SJSA1 (cell line): ENCODE measurements at regions not wholly inside any gene's neighbourhood (a gene's known extent, or its start where the extent isn't known, plus 50 kb on each side); places are given as distances from the start of the nearest gene placed in this dataset.
"Not testable (repeated sequence)": the region's sequence is repeated elsewhere in the genome, so short reads cannot be mapped to it uniquely, and the experiment has no call there.

ENCODE experiments used
- DNase-seq, 2 experiments: peaks; one replicate each; pipeline ENCODE4 v3.0.0-alpha.2; 2015 to 2020; ENCODE audit warnings: low spot score in 2 of 2, low read depth in 1 of 2
- H3K27ac ChIP-seq: fragments of 250-450 bp; sonication (Bioruptor Pico); 2 replicates; pipeline ENCODE4 v1.5.1; 2020; ENCODE audit warnings: mild to moderate bottlenecking, moderate library complexity
- H3K27me3 ChIP-seq: fragments of 250-450 bp; sonication (Bioruptor Pico); replicated peaks from 2 replicates; pipeline ENCODE4 v1.5.1; 2020; ENCODE audit warnings: mild to moderate bottlenecking, moderate library complexity
- H3K36me3 ChIP-seq: fragments of 250-450 bp; sonication (Bioruptor Pico); 2 replicates; pipeline ENCODE4 v1.5.1; 2020; ENCODE audit warnings: mild to moderate bottlenecking
- H3K4me1 ChIP-seq: fragments of 250-450 bp; sonication (Bioruptor Pico); replicated peaks from 2 replicates; pipeline ENCODE4 v1.6.1; 2021; ENCODE audit warnings: mild to moderate bottlenecking
- H3K4me3 ChIP-seq: fragments of 250-450 bp; sonication (Bioruptor Pico); 2 replicates; pipeline ENCODE4 v1.5.1; 2020; ENCODE audit warnings: mild to moderate bottlenecking
- H3K9me3 ChIP-seq: fragments of 250-450 bp; sonication (Bioruptor Pico); replicated peaks from 2 replicates; pipeline ENCODE4 v1.5.1; 2020; ENCODE audit warnings: mild to moderate bottlenecking

- Histone ChIP-seq H3K27ac (0 out of 2 replicates have a peak overlapping the region, but pooled peaks have one; percentile 4), H3K9me3 (no peaks in the 10 kb centered on the region; the same call in 1 of the 2 replicates), H3K4me3 (no peak overlapping the region), H3K4me1 (peaks cover 11% of the 10 kb centered on the region), H3K27me3 (no peaks in the 10 kb centered on the region), H3K36me3 (no peaks in the 10 kb centered on the region)
- DNase-seq = peak in 1 of 2 experiments; percentile 41
These were observed 505.3 kb upstream of the JAG1 start for GRCh38 chr20:11178946-11179654.

- Histone ChIP-seq H3K27me3 (no peaks in the 10 kb centered on the region), H3K27ac (no peak overlapping the region), H3K4me1 (peaks cover 11% of the 10 kb centered on the region), H3K9me3 (no peaks in the 10 kb centered on the region; the same call in 1 of the 2 replicates), H3K4me3 (no peak overlapping the region), H3K36me3 (no peaks in the 10 kb centered on the region)
- no peak for DNase-seq
These were observed 506.4 kb upstream of the JAG1 start for GRCh38 chr20:11180186-11180585.

- not testable (repeated sequence) for H3K36me3 ChIP-seq, DNase-seq, H3K27ac ChIP-seq, H3K27me3 ChIP-seq, H3K9me3 ChIP-seq, H3K4me3 ChIP-seq
- H3K4me1 ChIP-seq = peaks cover 11% of the 10 kb centered on the region
These were observed 507.3 kb upstream of the JAG1 start for GRCh38 chr20:11181129-11181528.

GRCh38 chr20:11181966-11182365 lies 508.2 kb upstream of the JAG1 start:
- H3K36me3 ChIP-seq = no peaks in the 10 kb centered on the region
- H3K27me3 ChIP-seq = no peaks in the 10 kb centered on the region
- no peak for DNase-seq
- H3K4me3 ChIP-seq = no peak overlapping the region
- no peaks in the 10 kb centered on the region; the same call in 1 of the 2 replicates for H3K9me3 ChIP-seq
- no peak overlapping the region for H3K27ac ChIP-seq
- peaks cover 11% of the 10 kb centered on the region for H3K4me1 ChIP-seq

GRCh38 chr20:11182720-11183119 lies 508.9 kb upstream of the JAG1 start:
- Histone ChIP-seq H3K4me1 (peaks cover 11% of the 10 kb centered on the region), H3K9me3 (no peaks in the 10 kb centered on the region; the same call in 1 of the 2 replicates), H3K4me3 (no peak overlapping the region), H3K36me3 (no peaks in the 10 kb centered on the region), H3K27ac (no peak overlapping the region), H3K27me3 (no peaks in the 10 kb centered on the region)
- no peak for DNase-seq

- no peak overlapping the region for H3K27ac ChIP-seq
- no peak for DNase-seq
- H3K36me3 ChIP-seq = no peaks in the 10 kb centered on the region
- H3K27me3 ChIP-seq = no peaks in the 10 kb centered on the region
- H3K4me1 ChIP-seq = peaks cover 7% of the 10 kb centered on the region
- no peaks in the 10 kb centered on the region for H3K9me3 ChIP-seq
- H3K4me3 ChIP-seq = no peak overlapping the region
These were observed 512.7 kb upstream of the JAG1 start for GRCh38 chr20:11186301-11187008.

- peaks cover 7% of the 10 kb centered on the region for H3K4me1 ChIP-seq
- H3K27me3 ChIP-seq = no peaks in the 10 kb centered on the region
- DNase-seq = no peak
- no peak overlapping the region for H3K4me3 ChIP-seq
- no peak overlapping the region for H3K27ac ChIP-seq
- H3K36me3 ChIP-seq = no peaks in the 10 kb centered on the region
- no peaks in the 10 kb centered on the region for H3K9me3 ChIP-seq
These were observed 515.2 kb upstream of the JAG1 start for GRCh38 chr20:11188843-11189603.

GRCh38 chr20:11190741-11191140 lies 516.9 kb upstream of the JAG1 start:
- Histone ChIP-seq H3K27me3 (no peaks in the 10 kb centered on the region), H3K4me1 (peaks cover 14% of the 10 kb centered on the region), H3K27ac (no peak overlapping the region), H3K36me3 (no peaks in the 10 kb centered on the region), H3K4me3 (no peak overlapping the region), H3K9me3 (no peaks in the 10 kb centered on the region)
- DNase-seq = no peak

- H3K36me3 ChIP-seq = no peaks in the 10 kb centered on the region
- H3K27me3 ChIP-seq = no peaks in the 10 kb centered on the region
- no peak for DNase-seq
- no peaks in the 10 kb centered on the region for H3K9me3 ChIP-seq
- peaks cover 23% of the 10 kb centered on the region for H3K4me1 ChIP-seq
- no peak overlapping the region for H3K4me3 ChIP-seq
- no peak overlapping the region for H3K27ac ChIP-seq
These were observed 518.3 kb upstream of the JAG1 start for GRCh38 chr20:11192106-11192505.

GRCh38 chr20:11193241-11193640 lies 519.4 kb upstream of the JAG1 start:
- no peaks in the 10 kb centered on the region for H3K27me3 ChIP-seq
- DNase-seq = no peak
- H3K4me3 ChIP-seq = no peak overlapping the region

GRCh38 chr20:11195169-11195568 lies 521.4 kb upstream of the JAG1 start:
- no peaks in the 10 kb centered on the region for H3K36me3 ChIP-seq
- H3K27me3 ChIP-seq = no peaks in the 10 kb centered on the region
- peak overlapping the region; percentile 33 for H3K27ac ChIP-seq
- no peak for DNase-seq
- H3K4me3 ChIP-seq = no peak overlapping the region
- H3K9me3 ChIP-seq = no peaks in the 10 kb centered on the region
- peaks cover 23% of the 10 kb centered on the region for H3K4me1 ChIP-seq

More at GRCh38 chr20:11193241-11193640, 519.4 kb upstream of the JAG1 start:
- Histone ChIP-seq H3K4me1 (peaks cover 23% of the 10 kb centered on the region), H3K36me3 (no peaks in the 10 kb centered on the region), H3K27ac (no peak overlapping the region), H3K9me3 (no peaks in the 10 kb centered on the region)

GRCh38 chr20:11195899-11196558 lies 522.2 kb upstream of the JAG1 start:
- H3K27ac ChIP-seq = peak overlapping the region; percentile 33
- H3K4me1 ChIP-seq = peaks cover 17% of the 10 kb centered on the region
- no peak overlapping the region for H3K4me3 ChIP-seq
- peak in 1 of 2 experiments; percentile 43 for DNase-seq
- H3K9me3 ChIP-seq = no peaks in the 10 kb centered on the region
- H3K36me3 ChIP-seq = no peaks in the 10 kb centered on the region
- H3K27me3 ChIP-seq = no peaks in the 10 kb centered on the region

- no peaks in the 10 kb centered on the region for H3K9me3 ChIP-seq
- DNase-seq = no peak
- no peaks in the 10 kb centered on the region for H3K27me3 ChIP-seq
- H3K36me3 ChIP-seq = no peaks in the 10 kb centered on the region
- no peak overlapping the region for H3K4me3 ChIP-seq
- H3K4me1 ChIP-seq = peaks cover 16% of the 10 kb centered on the region
- no peak overlapping the region for H3K27ac ChIP-seq
These were observed 524.1 kb upstream of the JAG1 start for GRCh38 chr20:11197851-11198250.
